ENCODE measurements at regions not wholly inside any gene's neighbourhood (a gene's known extent, or its start where the extent isn't known, plus 50 kb on each side); places are given as distances from the start of the nearest gene placed in this dataset.

DNA sequence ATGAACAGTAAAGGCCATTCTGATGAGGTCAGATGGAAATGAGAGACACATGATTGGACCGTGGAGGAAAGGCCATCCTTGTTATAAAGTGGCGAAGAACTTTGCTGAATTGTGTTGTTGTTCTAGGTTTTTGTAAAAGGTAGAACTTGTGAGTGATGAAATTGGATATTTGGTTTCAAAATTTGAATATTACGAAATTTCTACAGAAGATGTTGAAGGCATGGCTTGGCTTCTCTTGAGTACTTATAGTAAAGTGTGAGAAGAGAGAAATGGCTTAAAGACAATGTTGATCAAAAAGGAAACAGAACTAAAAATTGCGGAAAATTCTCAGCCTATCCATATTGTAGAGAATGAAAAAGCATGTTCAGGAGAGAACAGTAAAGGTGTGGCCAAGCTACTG is 166.6 kb upstream of the S1PR3 start:
- WGBS, 2 donors: 94 to 96% methylated on average over 4 of the region's 4 CpGs
- TF ChIP-seq, protein P1, sequence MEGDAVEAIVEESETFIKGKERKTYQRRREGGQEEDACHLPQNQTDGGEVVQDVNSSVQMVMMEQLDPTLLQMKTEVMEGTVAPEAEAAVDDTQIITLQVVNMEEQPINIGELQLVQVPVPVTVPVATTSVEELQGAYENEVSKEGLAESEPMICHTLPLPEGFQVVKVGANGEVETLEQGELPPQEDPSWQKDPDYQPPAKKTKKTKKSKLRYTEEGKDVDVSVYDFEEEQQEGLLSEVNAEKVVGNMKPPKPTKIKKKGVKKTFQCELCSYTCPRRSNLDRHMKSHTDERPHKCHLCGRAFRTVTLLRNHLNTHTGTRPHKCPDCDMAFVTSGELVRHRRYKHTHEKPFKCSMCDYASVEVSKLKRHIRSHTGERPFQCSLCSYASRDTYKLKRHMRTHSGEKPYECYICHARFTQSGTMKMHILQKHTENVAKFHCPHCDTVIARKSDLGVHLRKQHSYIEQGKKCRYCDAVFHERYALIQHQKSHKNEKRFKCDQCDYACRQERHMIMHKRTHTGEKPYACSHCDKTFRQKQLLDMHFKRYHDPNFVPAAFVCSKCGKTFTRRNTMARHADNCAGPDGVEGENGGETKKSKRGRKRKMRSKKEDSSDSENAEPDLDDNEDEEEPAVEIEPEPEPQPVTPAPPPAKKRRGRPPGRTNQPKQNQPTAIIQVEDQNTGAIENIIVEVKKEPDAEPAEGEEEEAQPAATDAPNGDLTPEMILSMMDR (IDR thresholded peaks at IDR 0.05): no peak
- TF ChIP-seq POLR2A (IDR thresholded peaks at IDR 0.05): no peak
- intact Hi-C loops (cut with DNase I; ENCODE audit: low total_unique reads): no loop called here
- no peak for DNase-seq (ENCODE audit: low spot score in 2 of 2)
- no peak overlapping the region for H3K4me3 ChIP-seq (ENCODE audit: low read depth, poor library complexity, severe bottlenecking)

DNA sequence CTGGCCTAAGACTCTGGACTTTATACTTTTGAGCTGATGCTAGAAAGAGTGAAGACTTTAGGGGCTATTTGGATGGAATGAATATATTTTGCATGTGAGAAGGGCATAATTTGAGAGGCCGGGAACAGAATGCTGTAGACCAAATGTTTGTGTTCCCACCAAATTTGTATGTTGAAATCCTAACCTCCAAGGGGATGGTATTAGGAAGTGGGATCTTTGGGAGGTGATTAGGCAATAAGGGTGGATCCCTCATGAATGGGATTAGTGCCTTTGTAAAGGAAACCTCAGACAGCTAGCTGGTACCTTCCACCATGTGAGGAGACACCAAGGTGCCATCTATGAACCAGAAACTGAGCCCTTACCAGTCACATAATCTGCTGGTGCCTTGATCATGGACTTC is 165.1 kb upstream of the S1PR3 start:
- TF ChIP-seq POLR2A (IDR thresholded peaks at IDR 0.05): no peak
- TF ChIP-seq, protein P1 (IDR thresholded peaks at IDR 0.05): no peak
- H3K4me3 ChIP-seq (ENCODE audit: low read depth, poor library complexity, severe bottlenecking): no peak overlapping the region
- intact Hi-C loops (cut with DNase I; ENCODE audit: low total_unique reads): no loop called here
- DNase-seq (ENCODE audit: low spot score in 2 of 2): no peak
- 94 to 100% methylated on average over 1 of the region's 1 CpG for WGBS, 2 donors

DNA sequence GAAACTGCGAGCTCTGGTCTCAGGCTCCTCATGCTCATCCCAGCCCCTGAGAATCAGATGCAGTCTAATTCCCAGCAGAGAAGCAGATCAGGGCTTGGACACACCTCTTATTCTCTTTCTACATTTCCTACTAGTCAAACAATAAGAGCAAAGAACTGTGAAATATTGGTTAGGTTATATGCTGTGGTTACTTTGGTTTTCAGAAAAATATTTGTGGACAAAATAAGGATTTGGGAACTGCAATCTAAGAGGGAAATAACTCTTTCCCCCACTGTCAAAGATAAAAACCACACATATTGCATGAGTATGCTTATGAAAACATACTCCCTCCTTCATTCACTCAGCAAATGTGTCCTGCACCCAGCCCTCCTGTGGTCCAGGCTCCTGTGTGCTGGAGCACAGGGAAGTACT is 164.5 kb upstream of the S1PR3 start:
- TF ChIP-seq POLR2A (IDR thresholded peaks at IDR 0.05): no peak
- TF ChIP-seq, protein P1 (IDR thresholded peaks at IDR 0.05): no peak
- no peak for DNase-seq (ENCODE audit: low spot score in 2 of 2)
- intact Hi-C loops (cut with DNase I; ENCODE audit: low total_unique reads): no loop called here
- WGBS, 2 donors: 87 to 93% methylated on average over 1 of the region's 1 CpG
- no peak overlapping the region for H3K4me3 ChIP-seq (ENCODE audit: low read depth, poor library complexity, severe bottlenecking)

DNA sequence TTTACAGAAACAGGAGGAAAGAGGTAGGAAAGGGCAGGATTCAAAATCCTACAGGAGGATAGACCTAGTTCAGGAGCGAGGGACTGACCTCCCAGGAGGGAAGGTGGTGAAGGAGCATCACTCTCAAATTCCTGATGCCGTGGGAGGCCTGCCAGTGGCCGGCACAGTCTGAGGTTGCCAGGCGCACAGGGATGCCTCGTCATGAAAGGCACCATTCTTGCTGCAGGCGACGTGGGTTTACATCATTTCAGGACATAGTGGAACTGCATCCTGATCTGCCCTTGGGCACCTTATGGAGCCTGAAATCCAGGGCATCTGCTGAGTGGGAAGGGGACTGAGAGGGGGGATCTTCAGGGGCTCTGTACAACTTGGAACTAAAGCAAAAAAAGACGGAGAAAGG is 163.2 kb upstream of the S1PR3 start:
- 57 to 61% methylated on average over 8 of the region's 8 CpGs for WGBS, 2 donors
- intact Hi-C loops (cut with DNase I; ENCODE audit: low total_unique reads): no loop called here
- H3K4me3 ChIP-seq (ENCODE audit: low read depth, poor library complexity, severe bottlenecking): no peak overlapping the region
- DNase-seq (ENCODE audit: low spot score in 2 of 2): no peak
- no peak for TF ChIP-seq POLR2A (IDR thresholded peaks at IDR 0.05)
- TF ChIP-seq, protein P1 (IDR thresholded peaks at IDR 0.05): no peak

DNA sequence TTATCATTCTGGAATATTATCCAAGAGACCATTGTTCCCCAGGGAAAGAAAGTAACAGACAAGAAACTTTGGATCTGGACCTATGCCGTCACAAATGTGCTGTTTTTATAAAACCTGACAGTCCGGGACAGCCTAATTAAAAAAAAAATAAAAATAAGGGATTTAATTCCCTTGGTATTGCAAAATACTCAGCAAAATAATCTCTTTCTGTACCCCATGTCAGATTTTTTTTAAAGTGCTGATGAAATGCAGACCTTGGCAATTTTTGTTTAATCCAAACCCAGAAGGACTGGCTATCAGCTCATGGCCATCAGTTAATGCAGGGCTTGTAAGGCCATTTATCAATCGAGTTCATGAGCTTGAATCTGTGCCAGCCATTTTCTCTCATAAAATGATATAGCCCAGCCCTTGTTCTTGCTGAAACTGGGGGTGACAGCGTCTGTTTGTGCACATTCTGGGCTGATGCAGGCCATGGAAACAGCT is 162.7 kb upstream of the S1PR3 start:
- intact Hi-C loops (cut with DNase I; ENCODE audit: low total_unique reads): no loop called here
- WGBS, 2 donors: 47% methylated on average over 4 of the region's 4 CpGs
- no peak overlapping the region for H3K4me3 ChIP-seq (ENCODE audit: low read depth, poor library complexity, severe bottlenecking)
- DNase-seq (ENCODE audit: low spot score in 2 of 2): no peak
- no peak for TF ChIP-seq POLR2A (IDR thresholded peaks at IDR 0.05)
- TF ChIP-seq, protein P1 (IDR thresholded peaks at IDR 0.05): no peak

DNA sequence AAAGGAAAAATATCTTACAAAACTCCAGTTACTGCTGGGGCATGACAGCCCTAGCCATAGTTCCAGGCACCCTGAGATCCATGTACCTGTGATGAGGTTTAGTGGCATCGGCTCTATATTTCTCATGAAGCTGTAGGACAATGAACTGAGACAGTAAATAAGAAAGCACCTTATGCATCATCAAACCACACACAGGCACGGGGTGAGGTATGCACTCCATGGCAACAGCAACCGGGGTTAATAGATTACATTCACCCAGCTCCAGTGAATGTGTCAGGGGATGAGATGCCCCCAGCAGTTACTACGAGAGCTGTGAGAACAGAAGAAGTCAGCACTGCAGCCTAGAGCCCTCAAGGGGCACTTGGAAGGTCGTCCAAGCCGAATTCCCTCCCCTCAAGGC is 162.0 kb upstream of the S1PR3 start:
- DNase-seq (ENCODE audit: low spot score in 2 of 2): no peak
- intact Hi-C loops (cut with DNase I; ENCODE audit: low total_unique reads): no loop called here
- WGBS, 2 donors: 75 to 90% methylated on average over 6 of the region's 6 CpGs
- TF ChIP-seq POLR2A (IDR thresholded peaks at IDR 0.05): no peak
- TF ChIP-seq, protein P1 (IDR thresholded peaks at IDR 0.05): no peak
- H3K4me3 ChIP-seq (ENCODE audit: low read depth, poor library complexity, severe bottlenecking): no peak overlapping the region

All from lower leg skin (tissue), 4 donors.